ENCODE measurements at regions not wholly inside any gene's neighbourhood (a gene's known extent, or its start where the extent isn't known, plus 50 kb on each side); places are given as distances from the start of the nearest gene placed in this dataset.

- Histone ChIP-seq H4K8ac (ENCODE audit: extremely low read depth, insufficient read depth, low read length) (no peak overlapping the region), H3K18ac (ENCODE audit: extremely low read depth, low read length) (no peak overlapping the region), H3K56ac (replicated peaks; ENCODE audit: insufficient read length, low read depth, low read length) (no peak overlapping the region), H4K5ac (ENCODE audit: insufficient read length, low read depth, low read length) (no peak overlapping the region), H3K79me1 (ENCODE audit: low read depth, low read length) (no peaks in the 10 kb centered on the region), H3K4ac (replicated peaks; ENCODE audit: insufficient read length, low read depth, low read length) (no peak overlapping the region), H2BK120ac (replicated peaks; ENCODE audit: low read depth, low read length) (no peak overlapping the region), H3K9ac (replicated peaks in 1 of 4; ENCODE audit: extremely low read depth in 1 of 4, low read depth in 3 of 4, low read length in 3 of 4) (no peak overlapping the region), H3K23ac (ENCODE audit: insufficient read length) (no peak overlapping the region), H2BK15ac (ENCODE audit: low read length) (no peak overlapping the region), H2BK20ac (ENCODE audit: low read length) (no peak overlapping the region), H3K9me3 (ENCODE audit: insufficient read depth in 2 of 2, low read depth in 1 of 2, low read length in 1 of 2) (no peaks in the 10 kb centered on the region), H3K4me1 (replicated peaks in 1 of 4; ENCODE audit: control insufficient read depth in 3 of 4, insufficient read depth in 4 of 4, low read length in 3 of 4) (no peaks in the 10 kb centered on the region), H3K4me2 (ENCODE audit: insufficient read depth in 1 of 2, low read depth in 2 of 2, low read length in 2 of 2) (no peak overlapping the region), H4K91ac (replicated peaks; ENCODE audit: insufficient read length, low read length) (no peak overlapping the region), H4K20me1 (replicated peaks in 1 of 2; ENCODE audit: control insufficient read depth in 1 of 2, insufficient read depth in 2 of 2, low read length in 2 of 2) (no peaks in the 10 kb centered on the region), H2BK12ac (ENCODE audit: low read depth, low read length) (no peak overlapping the region), H3K27me3 (replicated peaks in 1 of 4; ENCODE audit: control insufficient read depth in 3 of 4, extremely low read depth in 1 of 4, insufficient read depth in 3 of 4, low read length in 3 of 4) (no peaks in the 10 kb centered on the region), H3K79me2 (ENCODE audit: control insufficient read depth in 1 of 2, insufficient read depth in 2 of 2, low read length in 2 of 2) (no peaks in the 10 kb centered on the region), H2BK5ac (ENCODE audit: low read depth, low read length) (no peak overlapping the region), H2AFZ (ENCODE audit: low read length) (no peak overlapping the region), H3K23me2 (ENCODE audit: low read depth, low read length) (no peaks in the 10 kb centered on the region), H3K27ac (ENCODE audit: low read depth, low read length) (no peak overlapping the region), H3K36me3 (ENCODE audit: control insufficient read depth in 2 of 4, insufficient read depth in 4 of 4, low read length in 3 of 4) (no peaks in the 10 kb centered on the region), H2AK5ac (ENCODE audit: low read depth, low read length) (no peak overlapping the region), H3K4me3 (ENCODE audit: extremely low read depth in 1 of 4, insufficient read depth in 2 of 4, low read depth in 3 of 4, low read length in 4 of 4) (no peak overlapping the region), H3K14ac (ENCODE audit: insufficient read length) (no peak overlapping the region)
- DNase-seq (ENCODE audit: low read depth in 1 of 2, low spot score in 2 of 2) (no peak), FAIRE-seq (no peak)
- CTCF ChIA-PET (ENCODE audit: partially characterized antibody): interaction anchor here (0.7 to 3.7 kb wide), 15 partner anchors 16 to 236 kb away, joined by 3 to 17 read pairs (median 4); partner anchors contain the start of genes NCBP2L and PRPS1
- TF ChIP-seq TCF12 (IDR thresholded peaks at IDR 0.05; ENCODE audit: low read depth, low read length): no peak
- no peak for TF ChIP-seq NRF1 (IDR thresholded peaks at IDR 0.05; ENCODE audit: low read depth, low read length)
- TF ChIP-seq SAP30 (IDR thresholded peaks at IDR 0.05; ENCODE audit: insufficient read depth, insufficient replicate concordance, low read length): no peak
- TF ChIP-seq BRCA1 (IDR thresholded peaks at IDR 0.05; ENCODE audit: low read depth, low read length): no peak
- TF ChIP-seq CHD1 (IDR thresholded peaks at IDR 0.05; ENCODE audit: low read depth, low read length): no peak
- POLR2A ChIA-PET (ENCODE audit: partially characterized antibody): no interaction called here
Observed at GRCh38 chrX:107542040-107542439, 86.3 kb upstream of the PRPS1 start.

All from H1 (cell line).